Gastrocnemius medialis (tissue), 4 donors: ENCODE measurements at regions not wholly inside any gene's neighbourhood (a gene's known extent, or its start where the extent isn't known, plus 50 kb on each side); places are given as distances from the start of the nearest gene placed in this dataset.
"Not testable (repeated sequence)": the region's sequence is repeated elsewhere in the genome, so short reads cannot be mapped to it uniquely, and the experiment has no call there.

Experiments
- CTCF ChIP-seq, 5 experiments: fragments of 450-650 bp in 3 of 5; fragments of 200-600 bp in 2 of 5; sonication (generic) in 2 of 5; IDR thresholded peaks in 4 of 5; conservative IDR thresholded peaks in 1 of 5; 1 replicate in 4 of 5; 2 replicates in 1 of 5; pipeline ENCODE4 v1.5.1; 2016 to 2019; ENCODE audit warnings: antibody characterized with exemption in 5 of 5, mild to moderate bottlenecking in 3 of 5, moderate library complexity in 3 of 5
- POLR2A ChIP-seq, 2 donors: fragments of 450-650 bp; IDR thresholded peaks; one replicate each; pipeline ENCODE4 v1.6.1; 2017; ENCODE audit warnings: antibody characterized with exemption in 2 of 2, mild to moderate bottlenecking in 2 of 2, moderate library complexity in 2 of 2

- not testable (repeated sequence) for TF ChIP-seq CTCF (IDR thresholded peaks at IDR 0.05 in 4 of 5, conservative IDR thresholded peaks at IDR 0.05 in 1 of 5); POLR2A (IDR thresholded peaks at IDR 0.05)
These were observed 134.2 kb upstream of the BASP1 start for GRCh38 chr5:17083276-17083675.
